Sigmoid colon (tissue), 6 donors: ENCODE measurements at regions not wholly inside any gene's neighbourhood (a gene's known extent, or its start where the extent isn't known, plus 50 kb on each side); places are given as distances from the start of the nearest gene placed in this dataset.

Experiments
- DNase-seq: peaks from one replicate; pipeline ENCODE4 v3.0.0-alpha.2; 2019
- H3K27ac ChIP-seq, 4 donors: fragments of 200-600 bp; sonication (generic); one replicate each; pipeline ENCODE4 v1.5.1; 2016 to 2019; ENCODE audit warnings: mild to moderate bottlenecking in 1 of 4
- H3K27me3 ChIP-seq, 3 donors: fragments of 200-600 bp; sonication (generic); one replicate each; pipeline ENCODE4 v1.5.1; 2019; ENCODE audit warnings: mild to moderate bottlenecking in 1 of 3
- H3K36me3 ChIP-seq, 4 donors: fragments of 200-600 bp; sonication (generic); one replicate each; pipeline ENCODE4 v1.5.1; 2016 to 2019
- H3K4me1 ChIP-seq, 4 donors: fragments of 200-600 bp; sonication (generic); one replicate each; pipeline ENCODE4 v1.5.1; 2017 to 2019
- H3K4me3 ChIP-seq, 4 donors: fragments of 200-600 bp; sonication (generic); one replicate each; pipeline ENCODE4 v1.5.1; 2017 to 2019; ENCODE audit warnings: mild to moderate bottlenecking in 2 of 4, moderate library complexity in 1 of 4
- H3K9me3 ChIP-seq, 4 donors: fragments of 200-600 bp in 3 of 4; sonication (generic) in 3 of 4; one replicate each; pipeline versions ENCODE4 v1.5.1 to v1.6.1; 2013 to 2019
- EP300 ChIP-seq, 4 donors: sonication (generic); formaldehyde crosslinking; IDR thresholded peaks; one replicate each; pipeline ENCODE4 v1.6.1; 2017; ENCODE audit warnings: antibody characterized with exemption in 4 of 4
- POLR2A ChIP-seq, 2 donors: fragments of 450-650 bp; IDR thresholded peaks; one replicate each; pipeline ENCODE4 v1.6.1; 2016; ENCODE audit warnings: antibody characterized with exemption in 2 of 2, mild to moderate bottlenecking in 2 of 2, moderate library complexity in 2 of 2
- POLR2AphosphoS5 ChIP-seq, 4 donors: sonication (generic); formaldehyde crosslinking; IDR thresholded peaks; one replicate each; pipeline ENCODE4 v1.6.1; 2017; ENCODE audit warnings: antibody characterized with exemption in 4 of 4
- WGBS, 2 donors: extraction: QIAGEN DNeasy Blood & Tissue Kit; methylation state at CpG; one replicate each; pipeline ENCODE4 v1.1.7; 2013; 5-methylcytosine and 5-hydroxymethylcytosine counted together
- intact Hi-C: fragments of 100-400 bp; cut with DNase I; formaldehyde crosslinking; loops from one replicate; pipeline ENCODE4 v1.15.1; 2023
- TF ChIP-seq, protein P1 (sequence below), 4 experiments: fragments of 450-650 bp in 3 of 4; fragments of 200-600 bp in 1 of 4; IDR thresholded peaks; one replicate each; pipeline ENCODE4 v1.5.1; 2016 to 2019; ENCODE audit warnings: antibody characterized with exemption in 4 of 4, mild to moderate bottlenecking in 3 of 4, moderate library complexity in 2 of 4
- donor health status: healthy with polysubstance abuse.
- donor health status: healthy.

DNA sequence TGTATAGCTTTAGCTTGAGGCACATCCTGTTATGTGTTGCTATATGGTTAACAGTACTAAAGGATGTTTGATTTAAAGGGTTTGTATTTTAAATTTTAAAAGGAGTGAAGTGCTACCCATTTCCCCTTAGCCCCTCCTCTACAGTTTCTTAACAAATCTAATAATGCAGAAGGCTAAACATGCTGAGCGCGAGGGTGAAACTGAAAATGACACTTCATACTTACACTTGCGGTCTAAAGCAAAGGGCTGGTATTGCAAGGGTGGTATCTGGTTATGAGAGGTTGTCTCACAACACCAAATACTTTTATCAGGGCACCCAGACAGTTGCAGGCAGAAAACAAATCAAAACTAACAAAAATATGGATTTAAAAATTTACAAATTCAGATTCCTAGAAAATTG is 172.3 kb downstream of the SIPA1L2 start:
- TF ChIP-seq POLR2AphosphoS5 (IDR thresholded peaks at IDR 0.05) (no peak), POLR2A (IDR thresholded peaks at IDR 0.05) (no peak), EP300 (IDR thresholded peaks at IDR 0.05) (no peak)
- TF ChIP-seq, protein P1, sequence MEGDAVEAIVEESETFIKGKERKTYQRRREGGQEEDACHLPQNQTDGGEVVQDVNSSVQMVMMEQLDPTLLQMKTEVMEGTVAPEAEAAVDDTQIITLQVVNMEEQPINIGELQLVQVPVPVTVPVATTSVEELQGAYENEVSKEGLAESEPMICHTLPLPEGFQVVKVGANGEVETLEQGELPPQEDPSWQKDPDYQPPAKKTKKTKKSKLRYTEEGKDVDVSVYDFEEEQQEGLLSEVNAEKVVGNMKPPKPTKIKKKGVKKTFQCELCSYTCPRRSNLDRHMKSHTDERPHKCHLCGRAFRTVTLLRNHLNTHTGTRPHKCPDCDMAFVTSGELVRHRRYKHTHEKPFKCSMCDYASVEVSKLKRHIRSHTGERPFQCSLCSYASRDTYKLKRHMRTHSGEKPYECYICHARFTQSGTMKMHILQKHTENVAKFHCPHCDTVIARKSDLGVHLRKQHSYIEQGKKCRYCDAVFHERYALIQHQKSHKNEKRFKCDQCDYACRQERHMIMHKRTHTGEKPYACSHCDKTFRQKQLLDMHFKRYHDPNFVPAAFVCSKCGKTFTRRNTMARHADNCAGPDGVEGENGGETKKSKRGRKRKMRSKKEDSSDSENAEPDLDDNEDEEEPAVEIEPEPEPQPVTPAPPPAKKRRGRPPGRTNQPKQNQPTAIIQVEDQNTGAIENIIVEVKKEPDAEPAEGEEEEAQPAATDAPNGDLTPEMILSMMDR (IDR thresholded peaks at IDR 0.05), result no peak
- intact Hi-C loops, result no loop called here
- 81 to 82% methylated on average over 3 of the region's 3 CpGs for WGBS, 2 donors

GRCh38 chr1:232456714-232457113 is 173.2 kb downstream of the SIPA1L2 start:
- Histone ChIP-seq H3K9me3 (no peaks in the 10 kb centered on the region), H3K4me1 (peaks cover 0 to 19% (median 7%) of the 10 kb centered on the region in 4 donors), H3K27me3 (no peaks in the 10 kb centered on the region), H3K4me3 (no peak overlapping the region), H3K27ac (no peak overlapping the region), H3K36me3 (peaks cover 0 to 13% (median 0%) of the 10 kb centered on the region in 4 donors)
- DNase-seq, result no peak
- intact Hi-C loops, result no loop called here
- no peak for TF ChIP-seq POLR2AphosphoS5 (IDR thresholded peaks at IDR 0.05)
- no peak for TF ChIP-seq EP300 (IDR thresholded peaks at IDR 0.05)
- TF ChIP-seq, protein P1 (IDR thresholded peaks at IDR 0.05), result no peak
- TF ChIP-seq POLR2A (IDR thresholded peaks at IDR 0.05), result no peak
- 80 to 90% methylated on average over 2 of the region's 2 CpGs for WGBS, 2 donors

More for the DNA sequence above, 172.3 kb downstream of the SIPA1L2 start:
- Histone ChIP-seq H3K27ac (no peak overlapping the region), H3K27me3 (no peaks in the 10 kb centered on the region), H3K4me3 (no peak overlapping the region), H3K36me3 (peaks cover 0 to 13% (median 0%) of the 10 kb centered on the region in 4 donors), H3K9me3 (no peaks in the 10 kb centered on the region), H3K4me1 (peaks cover 0 to 19% (median 7%) of the 10 kb centered on the region in 4 donors)
- no peak for DNase-seq

DNA sequence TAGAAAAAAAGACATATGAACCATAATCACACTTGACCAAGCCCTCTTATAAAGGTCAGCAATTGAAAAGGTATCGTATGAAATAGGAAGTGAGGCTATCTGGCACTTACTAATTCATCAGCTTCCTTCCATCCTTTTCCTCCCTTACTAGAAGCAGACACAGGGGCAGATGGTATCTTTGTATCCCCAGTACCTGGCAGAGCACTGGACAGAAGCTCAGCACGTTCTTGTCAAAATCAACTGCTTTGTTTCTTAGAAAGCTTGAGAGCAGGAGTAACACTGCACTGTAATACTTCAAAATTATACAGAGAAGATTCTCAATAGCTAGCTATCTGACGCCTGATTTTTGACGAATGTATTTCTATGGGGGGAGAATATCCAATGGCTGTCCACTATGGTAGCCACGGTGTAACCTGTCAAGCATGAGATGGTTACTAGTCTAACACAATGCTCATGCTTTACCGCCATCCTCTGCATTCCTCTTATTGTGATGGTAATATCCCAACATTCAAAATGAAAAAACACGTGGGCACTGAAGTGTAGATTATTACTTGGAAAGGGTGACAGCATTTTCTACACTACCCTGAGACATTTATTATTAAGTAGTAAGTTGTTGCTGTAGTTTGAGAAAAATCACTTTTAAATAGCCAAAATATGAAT is 175.6 kb downstream of the SIPA1L2 start:
- no peak overlapping the region for H3K4me3 ChIP-seq
- intact Hi-C loops, result no loop called here
- no peaks in the 10 kb centered on the region for H3K27me3 ChIP-seq
- no peak for TF ChIP-seq POLR2AphosphoS5 (IDR thresholded peaks at IDR 0.05)
- TF ChIP-seq, protein P1 (IDR thresholded peaks at IDR 0.05), result no peak
- TF ChIP-seq EP300 (IDR thresholded peaks at IDR 0.05), result no peak
- no peak for TF ChIP-seq POLR2A (IDR thresholded peaks at IDR 0.05)
- no peaks in the 10 kb centered on the region for H3K9me3 ChIP-seq
- H3K4me1 ChIP-seq, result peaks cover 0 to 19% (median 6%) of the 10 kb centered on the region in 4 donors
- H3K36me3 ChIP-seq, result no peaks in the 10 kb centered on the region
- 77 to 93% methylated on average over 7 of the region's 7 CpGs for WGBS, 2 donors
- no peak for DNase-seq
- H3K27ac ChIP-seq, result no peak overlapping the region

DNA sequence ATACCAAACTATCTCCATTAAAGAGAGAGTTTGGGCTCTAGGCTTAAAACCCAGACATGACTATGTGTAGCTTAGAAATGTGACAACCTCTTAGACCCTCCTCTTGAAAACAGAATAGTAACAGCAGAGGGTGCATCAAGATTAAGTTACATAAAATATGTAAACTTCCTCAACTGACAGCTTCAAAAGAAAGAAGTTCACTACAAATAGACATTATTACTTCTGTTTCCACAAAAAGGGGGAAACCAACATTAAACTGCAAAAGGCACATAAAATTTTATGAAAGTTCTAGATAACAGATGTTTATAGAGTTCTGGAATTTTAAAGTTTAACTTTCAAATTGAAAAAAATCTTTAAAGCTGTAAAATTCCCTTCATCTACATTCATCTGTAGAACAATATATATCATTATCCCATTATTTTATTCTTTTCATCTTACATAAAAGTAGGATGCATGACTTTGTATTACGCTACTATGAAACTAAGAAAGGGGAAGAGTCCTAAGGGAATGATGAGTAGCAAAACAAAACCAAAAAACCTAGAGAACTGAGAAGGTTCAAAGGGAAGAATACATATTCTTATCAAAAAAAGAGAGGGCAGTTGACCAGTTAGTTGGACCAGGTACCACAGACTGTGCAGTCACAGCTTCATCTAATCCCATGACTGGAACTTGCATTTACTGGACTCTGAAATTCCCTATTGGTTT is 177.0 kb downstream of the SIPA1L2 start:
- Histone ChIP-seq H3K27ac (no peak overlapping the region), H3K4me1 (peaks cover 0 to 19% (median 6%) of the 10 kb centered on the region in 4 donors), H3K36me3 (no peaks in the 10 kb centered on the region), H3K27me3 (no peaks in the 10 kb centered on the region), H3K4me3 (no peak overlapping the region), H3K9me3 (no peaks in the 10 kb centered on the region)
- intact Hi-C loops, result no loop called here
- no peak for DNase-seq
- WGBS, 2 donors, result 92 to 93% methylated on average over 1 of the region's 1 CpG
- TF ChIP-seq POLR2A (IDR thresholded peaks at IDR 0.05) (no peak), EP300 (IDR thresholded peaks at IDR 0.05) (no peak), POLR2AphosphoS5 (IDR thresholded peaks at IDR 0.05) (no peak)
- TF ChIP-seq, protein P1 (IDR thresholded peaks at IDR 0.05), result no peak
